H9 (cell line): ENCODE measurements at regions not wholly inside any gene's neighbourhood (a gene's known extent, or its start where the extent isn't known, plus 50 kb on each side); places are given as distances from the start of the nearest gene placed in this dataset.

ENCODE experiments used
- DNase-seq: peaks from one replicate; pipeline ENCODE4 v3.0.0-alpha.2; 2017
- H2AFZ ChIP-seq: one replicate; pipeline ENCODE4 v1.6.1; 2013; ENCODE audit warnings: mild to moderate bottlenecking, low read length, control low read depth, moderate library complexity
- H2AK5ac ChIP-seq: 2 replicates; pipeline ENCODE4 v1.6.1; 2013; ENCODE audit warnings: low read length, control low read depth, mixed read lengths; ENCODE audit not compliant: insufficient read length
- H2BK120ac ChIP-seq: one replicate; pipeline ENCODE4 v1.6.1; 2013; ENCODE audit warnings: low read depth, mild to moderate bottlenecking, low read length, control low read depth, inconsistent platforms; ENCODE audit not compliant: poor library complexity, severe bottlenecking
- H2BK12ac ChIP-seq: 2 replicates; pipeline ENCODE4 v1.6.1; 2013; ENCODE audit warnings: low read length, control low read depth, mixed read lengths, low read depth; ENCODE audit not compliant: insufficient read length
- H2BK15ac ChIP-seq: 2 replicates; pipeline ENCODE4 v1.6.1; 2013; ENCODE audit warnings: low read depth, low read length, control low read depth
- H2BK20ac ChIP-seq: one replicate; pipeline ENCODE4 v1.6.1; 2013; ENCODE audit warnings: low read depth, mild to moderate bottlenecking, low read length, control low read depth, inconsistent platforms; ENCODE audit not compliant: poor library complexity, severe bottlenecking
- H2BK5ac ChIP-seq: 2 replicates; pipeline ENCODE4 v1.6.1; 2013; ENCODE audit warnings: low read length, control low read depth, mixed read lengths; ENCODE audit not compliant: insufficient read length
- H3K14ac ChIP-seq: 2 replicates; pipeline ENCODE4 v1.6.1; 2013; ENCODE audit warnings: low read length, control low read depth; ENCODE audit not compliant: insufficient read depth
- H3K18ac ChIP-seq: 2 replicates; pipeline ENCODE4 v1.6.1; 2013; ENCODE audit warnings: low read depth, mild to moderate bottlenecking, mixed read lengths, low read length, control low read depth; ENCODE audit not compliant: insufficient read length
- H3K23ac ChIP-seq: 2 replicates; pipeline ENCODE4 v1.6.1; 2013; ENCODE audit warnings: low read length, control low read depth, mixed read lengths, low read depth; ENCODE audit not compliant: insufficient read length
- H3K23me2 ChIP-seq: 2 replicates; pipeline ENCODE4 v1.6.1; 2013; ENCODE audit warnings: low read depth, mild to moderate bottlenecking, mixed read lengths, low read length, control low read depth; ENCODE audit not compliant: insufficient read length, poor library complexity, severe bottlenecking
- H3K27ac ChIP-seq: 2 replicates; pipeline ENCODE4 v1.5.1; 2013; ENCODE audit warnings: low read length, control low read depth, mixed read lengths, low read depth; ENCODE audit not compliant: insufficient read length
- H3K27me3 ChIP-seq: 2 replicates; pipeline ENCODE4 v1.6.1; 2013; ENCODE audit warnings: low read length, control low read depth, inconsistent platforms; ENCODE audit not compliant: insufficient read depth
- H3K4ac ChIP-seq: 2 replicates; pipeline ENCODE4 v1.6.1; 2013; ENCODE audit warnings: low read depth, mild to moderate bottlenecking, control low read depth, inconsistent platforms, low read length, moderate library complexity
- H3K4me1 ChIP-seq: 2 replicates; pipeline ENCODE4 v1.6.1; 2013; ENCODE audit warnings: low read length, control low read depth, inconsistent platforms; ENCODE audit not compliant: insufficient read depth
- H3K4me2 ChIP-seq: 2 replicates; pipeline ENCODE4 v1.6.1; 2013; ENCODE audit warnings: low read length, control low read depth, mixed read lengths; ENCODE audit not compliant: insufficient read length, insufficient read depth
- H3K56ac ChIP-seq: 2 replicates; pipeline ENCODE4 v1.6.1; 2013; ENCODE audit warnings: low read depth, mild to moderate bottlenecking, mixed read lengths, low read length, control low read depth; ENCODE audit not compliant: insufficient read length
- H3K79me1 ChIP-seq: 2 replicates; pipeline ENCODE4 v1.6.1; 2013; ENCODE audit warnings: low read depth, mild to moderate bottlenecking, moderate library complexity, low read length, control low read depth, inconsistent platforms; ENCODE audit not compliant: insufficient read depth, poor library complexity, severe bottlenecking
- H3K79me2 ChIP-seq: 2 replicates; pipeline ENCODE4 v1.6.1; 2013; ENCODE audit warnings: low read length, control low read depth, inconsistent platforms; ENCODE audit not compliant: insufficient read depth
- H3K9ac ChIP-seq: 2 replicates; pipeline ENCODE4 v1.6.1; 2013; ENCODE audit warnings: low read length, control low read depth, mixed read lengths; ENCODE audit not compliant: insufficient read length; ENCODE audit errors: extremely low read depth
- H3K9me3 ChIP-seq: one replicate; pipeline ENCODE4 v1.6.1; 2013; ENCODE audit warnings: low read depth, low read length, inconsistent platforms; ENCODE audit not compliant: control insufficient read depth
- H3T11ph ChIP-seq: one replicate; pipeline ENCODE4 v1.6.1; 2013; ENCODE audit warnings: mild to moderate bottlenecking, low read length, control low read depth, inconsistent platforms
- H4K20me1 ChIP-seq: one replicate; pipeline ENCODE4 v1.6.1; 2013; ENCODE audit not compliant: control insufficient read depth, insufficient read length, insufficient read depth
- H4K5ac ChIP-seq: 2 replicates; pipeline ENCODE4 v1.6.1; 2013; ENCODE audit warnings: low read depth, mild to moderate bottlenecking, mixed read lengths, low read length, control low read depth; ENCODE audit not compliant: insufficient read length
- H4K8ac ChIP-seq: replicated peaks from 2 replicates; pipeline ENCODE4 v1.6.1; 2013; ENCODE audit warnings: low read length, control low read depth, mixed read lengths, low read depth; ENCODE audit not compliant: insufficient read length
- H4K91ac ChIP-seq: 2 replicates; pipeline ENCODE4 v1.6.1; 2013; ENCODE audit warnings: low read depth, mild to moderate bottlenecking, moderate library complexity, mixed read lengths, low read length, control low read depth; ENCODE audit not compliant: insufficient read length
- H3K27ac Mint-ChIP-seq, 3 experiments: 2 replicates in 2 of 3; 3 replicates in 1 of 3; pipeline ENCODE4 v1.8.0; 2020 to 2021; ENCODE audit warnings: mixed read lengths in 3 of 3, mild to moderate bottlenecking in 1 of 3, moderate library complexity in 1 of 3
- H3K27me3 Mint-ChIP-seq: 2 replicates; pipeline ENCODE4 v1.8.0; 2021; ENCODE audit warnings: low read depth, mild to moderate bottlenecking, moderate library complexity, mixed read lengths
- H3K36me3 Mint-ChIP-seq, 3 experiments: 2 replicates in 2 of 3; 3 replicates in 1 of 3; pipeline ENCODE4 v1.8.0; 2020 to 2021; ENCODE audit warnings: low read depth in 3 of 3, mixed read lengths in 3 of 3; ENCODE audit not compliant: insufficient read depth in 1 of 3
- H3K4me1 Mint-ChIP-seq, 2 experiments: 2 replicates each; pipeline ENCODE4 v1.8.0; 2020; ENCODE audit warnings: mixed read lengths in 2 of 2
- H3K4me3 Mint-ChIP-seq, 2 experiments: 2 replicates in 1 of 2; 3 replicates in 1 of 2; pipeline ENCODE4 v1.8.0; 2020 to 2021; ENCODE audit warnings: mild to moderate bottlenecking in 2 of 2, mixed read lengths in 2 of 2, moderate library complexity in 1 of 2
- H3K9me3 Mint-ChIP-seq, 2 experiments: 2 replicates in 1 of 2; 3 replicates in 1 of 2; pipeline ENCODE4 v1.8.0; 2020; ENCODE audit warnings: mild to moderate bottlenecking in 2 of 2, mixed read lengths in 2 of 2, moderate library complexity in 1 of 2
- CTCF ChIP-seq: fragments of 200-600 bp; sonication (generic); conservative IDR thresholded peaks from 3 replicates; pipeline ENCODE4 v1.8.0; 2021; ENCODE audit warnings: antibody characterized with exemption, mild to moderate bottlenecking
- WGBS: extraction: QIAGEN DNeasy Blood & Tissue Kit; methylation state at CpG from one replicate; pipeline ENCODE4 v1.1.7; 2013; ENCODE audit warnings: missing lambda C conversion rate, low lambda C conversion rate, mixed read lengths; ENCODE audit not compliant: insufficient read length; ENCODE audit errors: extremely low coverage; 5-methylcytosine and 5-hydroxymethylcytosine counted together

GRCh38 chr17:30600060-30600829 lies 123.0 kb downstream of the GOSR1 start:
- Histone ChIP-seq H3K79me1 (no peaks in the 10 kb centered on the region), H3K23ac (no peak overlapping the region), H3K4me2 (peak overlapping the region; percentile 49), H4K20me1 (no peaks in the 10 kb centered on the region), H3K79me2 (no peaks in the 10 kb centered on the region; the same call in 1 of the 2 replicates), H4K91ac (no peak overlapping the region), H4K5ac (no peak overlapping the region), H2BK20ac (no peak overlapping the region), H3K23me2 (peaks cover 6% of the 10 kb centered on the region), H3K18ac (peak overlapping the region; percentile 95), H2BK15ac (no peak overlapping the region), H3K9ac (peak overlapping the region; percentile 63), H3K4me1 (no peaks in the 10 kb centered on the region; the same call in 1 of the 2 replicates), H2AK5ac (no peak overlapping the region), H2BK12ac (no peak overlapping the region), H3K14ac (peak overlapping the region; percentile 93), H4K8ac (no peak overlapping the region), H2BK5ac (no peak overlapping the region), H3K56ac (no peak overlapping the region), H2AFZ (no peak overlapping the region), H2BK120ac (no peak overlapping the region), H3K27me3 (no peaks in the 10 kb centered on the region), H3K27ac (no peak overlapping the region), H3T11ph (no peak overlapping the region), H3K4ac (no peak overlapping the region), H3K9me3 (no peaks in the 10 kb centered on the region)
- peaks cover 8 to 10% of the 10 kb centered on the region in 2 experiments for H3K9me3 Mint-ChIP-seq
- peak overlapping the region; percentile 96 to 100 for H3K4me3 Mint-ChIP-seq
- H3K27ac Mint-ChIP-seq, result peak overlapping the region in 2 of 3 experiments; percentile 27 to 84; a peak in 1 of 7 replicates
- peaks cover 2% of the 10 kb centered on the region; the same call in 1 of the 2 replicates for H3K27me3 Mint-ChIP-seq
- WGBS, result no CpG with 5 or more reads among the region's 78 CpGs
- H3K36me3 Mint-ChIP-seq, result peaks cover 0 to 5% (median 0%) of the 10 kb centered on the region in 3 experiments; a peak in 4 of 7 replicates
- peaks cover 35 to 38% of the 10 kb centered on the region in 2 experiments for H3K4me1 Mint-ChIP-seq
- DNase-seq, result peak; percentile 93
- TF ChIP-seq CTCF, result peak; percentile 66
